ENCODE measurements at regions not wholly inside any gene's neighbourhood (a gene's known extent, or its start where the extent isn't known, plus 50 kb on each side); places are given as distances from the start of the nearest gene placed in this dataset.

DNA sequence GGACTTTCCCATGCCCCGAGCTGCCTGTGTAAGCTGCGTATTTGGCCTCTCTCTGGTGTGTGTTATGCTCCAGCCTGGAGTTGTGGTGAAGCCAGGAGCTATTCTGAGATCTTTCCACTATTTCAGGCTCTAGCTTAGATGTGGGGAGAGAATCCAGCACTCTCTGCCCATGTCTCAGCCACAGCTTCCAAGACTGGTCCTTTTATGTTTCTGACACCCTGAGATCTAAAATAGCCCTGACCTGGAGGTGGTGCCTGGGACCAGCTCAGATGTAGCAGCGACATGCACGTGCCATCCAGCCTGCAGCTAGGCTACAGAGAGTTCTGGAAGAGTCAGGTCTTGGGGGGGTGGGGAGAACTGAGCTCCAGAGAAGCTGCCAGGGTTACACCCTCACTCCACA, 76.5 kb downstream of the TENT5C start:
- WGBS, 2 experiments (ENCODE audit: insufficient coverage in 1 of 2, insufficient read length in 1 of 2) = 73 to 80% methylated on average over 1 to 4 of the region's 4 CpGs
- TF ChIP-seq CTCF (conservative IDR thresholded peaks at IDR 0.05) = no peak
- H3K4me3 Mint-ChIP-seq = no peak overlapping the region
- no peaks in the 10 kb centered on the region for H3K4me1 ChIP-seq (ENCODE audit: control insufficient read depth, insufficient read depth, low read length)
- no peak overlapping the region for H3K27ac Mint-ChIP-seq
- no peak overlapping the region for H3K9ac ChIP-seq (ENCODE audit: extremely low read depth, low read length, poor library complexity, severe bottlenecking)
- no peaks in the 10 kb centered on the region for H3K27me3 ChIP-seq (ENCODE audit: control insufficient read depth, insufficient read depth, low read length, poor library complexity, severe bottlenecking)
- no peak overlapping the region for H3K27ac ChIP-seq (ENCODE audit: low read depth, low read length)
- DNase-seq = no peak
- no peaks in the 10 kb centered on the region for H3K9me3 Mint-ChIP-seq
- no peaks in the 10 kb centered on the region for H3K9me3 ChIP-seq (ENCODE audit: control insufficient read depth, low read length)
- H3K36me3 Mint-ChIP-seq (ENCODE audit: low read depth) = no peaks in the 10 kb centered on the region
- no peaks in the 10 kb centered on the region for H3K27me3 Mint-ChIP-seq (ENCODE audit: insufficient read depth)
- H3K36me3 ChIP-seq (ENCODE audit: control insufficient read depth, insufficient read depth, low read length) = no peaks in the 10 kb centered on the region
- peaks cover 9% of the 10 kb centered on the region for H3K4me1 Mint-ChIP-seq
- H3K4me3 ChIP-seq (ENCODE audit: low read length) = no peak overlapping the region

- H3K27ac ChIP-seq (ENCODE audit: low read depth, low read length) = no peak overlapping the region
- no peaks in the 10 kb centered on the region for H3K9me3 ChIP-seq (ENCODE audit: control insufficient read depth, low read length)
- no peak overlapping the region for H3K4me3 ChIP-seq (ENCODE audit: low read length)
- 85% methylated on average over 5 to 6 of the region's 6 CpGs for WGBS, 2 experiments (ENCODE audit: insufficient coverage in 1 of 2, insufficient read length in 1 of 2)
- no peak for TF ChIP-seq CTCF (conservative IDR thresholded peaks at IDR 0.05)
- Mint-ChIP-seq H3K36me3 (ENCODE audit: low read depth) (no peaks in the 10 kb centered on the region), H3K27me3 (ENCODE audit: insufficient read depth) (no peaks in the 10 kb centered on the region), H3K4me3 (no peak overlapping the region), H3K4me1 (no peaks in the 10 kb centered on the region), H3K27ac (no peak overlapping the region), H3K9me3 (no peaks in the 10 kb centered on the region)
- no peaks in the 10 kb centered on the region for H3K4me1 ChIP-seq (ENCODE audit: control insufficient read depth, insufficient read depth, low read length)
- no peaks in the 10 kb centered on the region for H3K36me3 ChIP-seq (ENCODE audit: control insufficient read depth, insufficient read depth, low read length)
- H3K27me3 ChIP-seq (ENCODE audit: control insufficient read depth, insufficient read depth, low read length, poor library complexity, severe bottlenecking) = no peaks in the 10 kb centered on the region
- H3K9ac ChIP-seq (ENCODE audit: extremely low read depth, low read length, poor library complexity, severe bottlenecking) = no peak overlapping the region
- no peak for DNase-seq
Observed at GRCh38 chr1:117683571-117684285, 77.9 kb downstream of the TENT5C start.

DNA sequence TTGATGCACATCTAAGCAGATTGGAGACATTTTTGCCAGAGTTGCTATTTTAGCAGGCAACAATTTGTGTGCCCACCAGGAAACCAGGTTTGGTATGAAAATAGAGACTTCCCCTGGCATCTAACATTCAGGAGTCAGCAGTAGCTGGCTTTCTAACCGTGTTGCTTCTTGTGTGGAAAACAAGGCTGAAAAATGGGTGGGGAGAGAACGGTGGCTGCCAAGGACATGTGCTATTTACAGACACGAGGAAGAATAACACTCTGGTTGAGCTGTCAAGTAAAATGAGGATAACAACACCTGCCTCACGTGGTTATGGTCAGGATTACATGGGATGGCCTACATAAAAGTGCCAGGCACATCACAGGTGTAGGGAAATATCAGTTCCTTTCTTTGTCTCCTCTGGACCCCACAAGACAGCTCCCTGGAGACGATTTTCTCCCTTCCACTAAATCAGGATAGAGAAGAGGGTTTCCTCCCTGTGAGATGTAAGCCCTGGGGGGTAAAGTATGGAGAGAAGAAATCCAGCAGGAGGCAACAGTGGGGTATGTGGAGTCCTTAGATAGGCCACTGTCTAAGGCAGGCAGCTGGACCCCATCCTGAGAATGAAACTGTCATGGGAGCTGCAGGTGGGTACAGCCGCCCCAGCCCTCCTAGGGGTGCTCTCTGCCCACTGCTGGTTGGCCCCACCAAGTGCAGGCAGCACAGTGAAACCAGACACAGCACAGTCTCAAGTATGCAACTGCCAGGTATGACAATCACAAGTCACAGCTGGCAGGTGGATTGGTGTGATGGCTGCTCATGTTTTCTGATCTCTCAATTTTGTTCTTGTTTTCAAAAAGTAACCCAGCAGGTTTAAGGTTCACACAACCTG, 80.3 kb downstream of the TENT5C start:
- Histone ChIP-seq H3K27ac (ENCODE audit: low read depth, low read length) (no peak overlapping the region), H3K4me1 (ENCODE audit: control insufficient read depth, insufficient read depth, low read length) (no peaks in the 10 kb centered on the region), H3K9me3 (ENCODE audit: control insufficient read depth, low read length) (no peaks in the 10 kb centered on the region), H3K9ac (ENCODE audit: extremely low read depth, low read length, poor library complexity, severe bottlenecking) (no peak overlapping the region), H3K27me3 (ENCODE audit: control insufficient read depth, insufficient read depth, low read length, poor library complexity, severe bottlenecking) (no peaks in the 10 kb centered on the region), H3K4me3 (ENCODE audit: low read length) (no peak overlapping the region), H3K36me3 (ENCODE audit: control insufficient read depth, insufficient read depth, low read length) (no peaks in the 10 kb centered on the region)
- no peaks in the 10 kb centered on the region for H3K36me3 Mint-ChIP-seq (ENCODE audit: low read depth)
- no peak for TF ChIP-seq CTCF (conservative IDR thresholded peaks at IDR 0.05)
- no peaks in the 10 kb centered on the region for H3K4me1 Mint-ChIP-seq
- WGBS, 2 experiments (ENCODE audit: insufficient coverage in 1 of 2, insufficient read length in 1 of 2) = 84 to 85% methylated on average over 5 to 6 of the region's 6 CpGs
- H3K4me3 Mint-ChIP-seq = no peak overlapping the region
- H3K9me3 Mint-ChIP-seq = no peaks in the 10 kb centered on the region
- H3K27me3 Mint-ChIP-seq (ENCODE audit: insufficient read depth) = no peaks in the 10 kb centered on the region
- no peak overlapping the region for H3K27ac Mint-ChIP-seq
- DNase-seq = no peak
